B cell (primary cell): ENCODE measurements at regions not wholly inside any gene's neighbourhood (a gene's known extent, or its start where the extent isn't known, plus 50 kb on each side); places are given as distances from the start of the nearest gene placed in this dataset.

Experiments
- ATAC-seq: fragments of 200-7000 bp; cut with Tn5 transposase; one replicate; pipeline ENCODE4 v1.10.0; 2021; ENCODE audit warnings: low read depth, mild to moderate bottlenecking, moderate number of reproducible peaks, moderate library complexity
- CTCF ChIA-PET: fragments of 350-600 bp; sonication (Branson Sonifier 250); formaldehyde crosslinking; loops from one replicate; lab custom pipeline; 2021; ENCODE audit warnings: antibody characterized with exemption, inconsistent platforms; lab: Charles Lee
- POLR2A ChIA-PET: fragments of 350-600 bp; sonication (Branson Sonifier 250); formaldehyde crosslinking; loops from one replicate; lab custom pipeline; 2021; ENCODE audit warnings: antibody characterized with exemption; lab: Charles Lee
- DNase-seq: peaks from one replicate; pipeline ENCODE4 v3.0.0; 2013
- H2AFZ ChIP-seq: 2 replicates; pipeline ENCODE4 v1.6.1; 2012; ENCODE audit warnings: mild to moderate bottlenecking, low read depth, low read length; ENCODE audit not compliant: insufficient read depth, poor library complexity, severe bottlenecking
- H3K27ac ChIP-seq, 2 donors: 1 replicate in 1 of 2; 2 replicates in 1 of 2; pipeline ENCODE4 v1.5.1; 2012 to 2013; ENCODE audit warnings: low read length in 2 of 2, mild to moderate bottlenecking in 2 of 2, moderate library complexity in 1 of 2
- H3K27me3 ChIP-seq, 4 experiments: fragments of 200-600 bp in 1 of 4; sonication (generic) in 1 of 4; replicated peaks in 1 of 4; 1 replicate in 2 of 4; 2 replicates in 2 of 4; pipeline versions ENCODE4 v1.6.1 to v1.7.0; 2013 to 2016; ENCODE audit warnings: low read length in 3 of 4, mild to moderate bottlenecking in 2 of 4, mixed read lengths in 1 of 4, moderate library complexity in 1 of 4; ENCODE audit not compliant: insufficient read depth in 4 of 4, control insufficient read depth in 3 of 4; ENCODE audit errors: control extremely low read depth in 1 of 4
- H3K36me3 ChIP-seq, 2 experiments: replicated peaks in 1 of 2; 1 replicate in 1 of 2; 2 replicates in 1 of 2; pipeline versions ENCODE4 v1.6.1 to v1.7.1; 2013; ENCODE audit warnings: low read length in 1 of 2; ENCODE audit not compliant: insufficient read depth in 2 of 2, control insufficient read depth in 1 of 2; ENCODE audit errors: control extremely low read depth in 1 of 2, extremely low read depth in 1 of 2
- H3K4me1 ChIP-seq, 2 donors: fragments of 200-600 bp in 1 of 2; sonication (generic) in 1 of 2; 1 replicate in 1 of 2; 2 replicates in 1 of 2; pipeline versions ENCODE4 v1.5.1 to v1.6.1; 2013 to 2017; ENCODE audit warnings: low read length in 2 of 2; ENCODE audit not compliant: control insufficient read depth in 2 of 2, insufficient read depth in 2 of 2
- H3K4me2 ChIP-seq: replicated peaks from 2 replicates; pipeline ENCODE3; 2012; ENCODE audit warnings: mild to moderate bottlenecking, low read depth, low read length; ENCODE audit not compliant: poor library complexity, severe bottlenecking
- H3K4me3 ChIP-seq, 5 experiments: fragments of 200-600 bp in 1 of 5; sonication (generic) in 1 of 5; 1 replicate in 3 of 5; 2 replicates in 2 of 5; pipeline versions ENCODE4 v1.5.1 to v1.7.0; 2011 to 2016; ENCODE audit warnings: low read length in 4 of 5, mild to moderate bottlenecking in 4 of 5, low read depth in 2 of 5, control low read depth in 1 of 5, moderate library complexity in 1 of 5; ENCODE audit not compliant: insufficient read depth in 1 of 5; ENCODE audit errors: control extremely low read depth in 1 of 5, extremely low read depth in 1 of 5
- H3K79me2 ChIP-seq: fragments of 200-600 bp; sonication (generic); one replicate; pipeline ENCODE4 v1.6.0; 2016; ENCODE audit warnings: low read length; ENCODE audit not compliant: control insufficient read depth, insufficient read depth
- H3K9ac ChIP-seq: fragments of 200-600 bp; sonication (generic); 2 replicates; pipeline ENCODE4 v1.6.1; 2017; ENCODE audit warnings: mild to moderate bottlenecking, low read length, moderate library complexity
- H3K9me3 ChIP-seq, 3 donors: one replicate each; pipeline versions ENCODE4 v1.6.1 to v1.7.1; 2013; ENCODE audit warnings: low read length in 2 of 3; ENCODE audit not compliant: control insufficient read depth in 2 of 3, insufficient read depth in 1 of 3; ENCODE audit errors: control extremely low read depth in 1 of 3
- H4K20me1 ChIP-seq: 2 replicates; pipeline ENCODE4 v1.6.0; 2012; ENCODE audit warnings: mild to moderate bottlenecking, low read length; ENCODE audit not compliant: insufficient read depth, control insufficient read depth, poor library complexity, severe bottlenecking
- H3K27ac Mint-ChIP-seq: one replicate; pipeline ENCODE4 v1.8.0; 2021; ENCODE audit warnings: mixed read lengths
- H3K27me3 Mint-ChIP-seq: one replicate; pipeline ENCODE4 v1.8.0; 2021; ENCODE audit warnings: mixed read lengths
- H3K4me1 Mint-ChIP-seq: one replicate; pipeline ENCODE4 v1.8.0; 2021; ENCODE audit warnings: mixed read lengths
- H3K4me3 Mint-ChIP-seq: one replicate; pipeline ENCODE4 v1.8.0; 2021; ENCODE audit warnings: mixed read lengths
- H3K9me3 Mint-ChIP-seq: one replicate; pipeline ENCODE4 v1.8.0; 2022; ENCODE audit warnings: mixed read lengths; ENCODE audit not compliant: insufficient read depth
- CTCF ChIP-seq: fragments of 200-600 bp; IDR thresholded peaks from one replicate; pipeline ENCODE4 v1.8.0; 2022; ENCODE audit warnings: antibody characterized with exemption, mild to moderate bottlenecking
- EZH2 ChIP-seq: IDR thresholded peaks from 2 replicates; pipeline ENCODE4 v1.6.1; 2012; ENCODE audit warnings: borderline replicate concordance, low read depth, mild to moderate bottlenecking, moderate library complexity, low read length; ENCODE audit not compliant: insufficient read depth, poor library complexity, severe bottlenecking
- WGBS: methylation state at CpG from one replicate; pipeline ENCODE4 v1.1.5; 2013; ENCODE audit warnings: missing lambda C conversion rate; ENCODE audit not compliant: insufficient coverage; 5-methylcytosine and 5-hydroxymethylcytosine counted together
- intact Hi-C: fragments of 100-400 bp; cut with micrococcal nuclease; formaldehyde crosslinking; loops from one replicate; pipeline ENCODE4 v1.10.0; 2022

GRCh38 chr3:102686792-102687191, 252.0 kb downstream of the ZPLD1 start:
- H3K27me3 ChIP-seq: peaks cover 0 to 4% (median 1%) of the 10 kb centered on the region in 4 experiments
- H2AFZ ChIP-seq: no peak overlapping the region
- ATAC-seq (no peak), DNase-seq (no peak)
- no CpG with 5 or more reads among the region's 2 CpGs for WGBS
- TF ChIP-seq CTCF: no peak
- no peak for TF ChIP-seq EZH2
- no peaks in the 10 kb centered on the region for H4K20me1 ChIP-seq
- intact Hi-C loops: no loop called here
- ChIA-PET CTCF (interaction anchor here (0.9 to 2.2 kb wide), 2 partner anchors 13 to 14 kb away, joined by 3 to 7 read pairs; no protein-coding TSS in a partner anchor), POLR2A (no interaction called here)
- no peak overlapping the region for H3K4me3 ChIP-seq
- H3K4me2 ChIP-seq: no peak overlapping the region
- Mint-ChIP-seq H3K9me3 (no peaks in the 10 kb centered on the region), H3K27me3 (peaks cover 26% of the 10 kb centered on the region), H3K4me3 (no peak overlapping the region), H3K4me1 (no peaks in the 10 kb centered on the region), H3K27ac (no peak overlapping the region)
- no peaks in the 10 kb centered on the region for H3K79me2 ChIP-seq
- H3K4me1 ChIP-seq: no peaks in the 10 kb centered on the region
- H3K27ac ChIP-seq: no peak overlapping the region
- no peak overlapping the region for H3K9ac ChIP-seq
- no peaks in the 10 kb centered on the region for H3K9me3 ChIP-seq
- no peaks in the 10 kb centered on the region for H3K36me3 ChIP-seq

DNA sequence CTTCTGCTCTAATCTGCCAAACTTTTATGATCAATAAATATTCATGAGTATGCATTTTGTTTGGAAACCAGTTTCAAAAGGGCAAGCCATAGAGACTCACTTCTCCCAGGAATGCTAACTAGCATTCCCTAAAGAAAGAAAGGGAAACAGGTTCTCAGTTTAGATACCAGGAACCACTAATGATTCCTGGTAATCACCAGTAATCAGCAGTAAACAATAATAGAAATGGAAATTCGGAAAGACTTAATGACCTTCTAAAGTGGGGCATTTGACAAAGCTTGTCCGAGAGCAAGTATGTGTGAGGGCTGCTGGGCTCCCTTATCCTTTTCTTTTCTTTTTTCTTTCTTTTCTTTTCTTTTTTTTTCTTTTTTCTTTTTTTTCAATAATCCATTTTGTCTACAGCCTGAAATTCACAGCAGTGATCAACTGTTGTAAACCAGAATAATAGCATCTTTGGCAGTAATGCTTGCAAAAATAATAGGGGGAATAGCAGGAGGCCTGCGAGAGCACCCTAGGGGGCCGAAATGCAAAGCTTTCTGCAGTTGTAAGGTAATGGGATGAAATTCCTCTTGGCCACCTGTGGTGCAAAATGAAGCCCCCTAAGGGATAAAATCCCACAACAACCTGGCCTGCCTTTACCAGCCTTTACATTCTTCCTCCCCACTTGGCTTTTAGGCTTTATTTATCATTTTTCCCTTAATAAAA, 253.2 kb downstream of the ZPLD1 start:
- no peak for TF ChIP-seq EZH2
- no peak for TF ChIP-seq CTCF
- ChIA-PET CTCF (interaction anchor here (2.2 to 3.7 kb wide), 2 partner anchors 14 to 16 kb away, joined by 7 to 13 read pairs; no protein-coding TSS in a partner anchor), POLR2A (no interaction called here)
- Histone ChIP-seq H3K27me3 (peaks cover 0 to 4% (median 1%) of the 10 kb centered on the region in 4 experiments), H3K4me2 (no peak overlapping the region), H3K4me3 (no peak overlapping the region), H4K20me1 (no peaks in the 10 kb centered on the region), H3K9ac (no peak overlapping the region), H3K4me1 (no peaks in the 10 kb centered on the region), H3K9me3 (no peaks in the 10 kb centered on the region), H3K27ac (no peak overlapping the region), H3K36me3 (no peaks in the 10 kb centered on the region), H2AFZ (no peak overlapping the region), H3K79me2 (no peaks in the 10 kb centered on the region)
- DNase-seq (no peak), ATAC-seq (no peak)
- Mint-ChIP-seq H3K9me3 (no peaks in the 10 kb centered on the region), H3K4me1 (no peaks in the 10 kb centered on the region), H3K4me3 (no peak overlapping the region), H3K27me3 (peaks cover 24% of the 10 kb centered on the region), H3K27ac (no peak overlapping the region)
- no CpG with 5 or more reads among the region's 4 CpGs for WGBS
- intact Hi-C loops: no loop called here
